ENCODE measurements at regions not wholly inside any gene's neighbourhood (a gene's known extent, or its start where the extent isn't known, plus 50 kb on each side); places are given as distances from the start of the nearest gene placed in this dataset.
A peak's percentile ranks its signal among the peaks of the same experiment; 100 is the strongest.

DNA sequence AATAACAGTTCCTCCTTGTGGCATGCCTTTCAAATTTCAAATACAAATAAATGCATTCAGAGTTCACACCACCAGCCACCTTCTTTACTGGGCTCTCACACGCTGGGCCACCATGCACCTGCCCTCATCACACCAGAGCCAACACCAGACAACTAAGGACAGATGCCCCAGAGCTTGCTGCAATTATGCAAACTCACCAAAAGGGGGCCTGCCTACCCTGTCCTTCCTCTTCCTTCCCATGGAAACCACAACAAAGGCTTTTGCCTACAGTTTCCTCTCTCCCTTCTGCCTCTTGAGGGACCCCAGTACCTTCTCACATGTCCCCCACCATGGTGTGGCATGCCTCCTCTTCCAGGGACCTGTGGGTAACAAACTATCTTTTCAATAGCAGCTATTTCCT lies 1333.9 kb upstream of the TENM3 start:
- no peak for DNase-seq (ENCODE audit: extremely low read depth, low read depth)
- TF ChIP-seq, protein P1, sequence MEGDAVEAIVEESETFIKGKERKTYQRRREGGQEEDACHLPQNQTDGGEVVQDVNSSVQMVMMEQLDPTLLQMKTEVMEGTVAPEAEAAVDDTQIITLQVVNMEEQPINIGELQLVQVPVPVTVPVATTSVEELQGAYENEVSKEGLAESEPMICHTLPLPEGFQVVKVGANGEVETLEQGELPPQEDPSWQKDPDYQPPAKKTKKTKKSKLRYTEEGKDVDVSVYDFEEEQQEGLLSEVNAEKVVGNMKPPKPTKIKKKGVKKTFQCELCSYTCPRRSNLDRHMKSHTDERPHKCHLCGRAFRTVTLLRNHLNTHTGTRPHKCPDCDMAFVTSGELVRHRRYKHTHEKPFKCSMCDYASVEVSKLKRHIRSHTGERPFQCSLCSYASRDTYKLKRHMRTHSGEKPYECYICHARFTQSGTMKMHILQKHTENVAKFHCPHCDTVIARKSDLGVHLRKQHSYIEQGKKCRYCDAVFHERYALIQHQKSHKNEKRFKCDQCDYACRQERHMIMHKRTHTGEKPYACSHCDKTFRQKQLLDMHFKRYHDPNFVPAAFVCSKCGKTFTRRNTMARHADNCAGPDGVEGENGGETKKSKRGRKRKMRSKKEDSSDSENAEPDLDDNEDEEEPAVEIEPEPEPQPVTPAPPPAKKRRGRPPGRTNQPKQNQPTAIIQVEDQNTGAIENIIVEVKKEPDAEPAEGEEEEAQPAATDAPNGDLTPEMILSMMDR (IDR thresholded peaks at IDR 0.05; ENCODE audit: low read depth, low read length) = peak; percentile 58

DNA sequence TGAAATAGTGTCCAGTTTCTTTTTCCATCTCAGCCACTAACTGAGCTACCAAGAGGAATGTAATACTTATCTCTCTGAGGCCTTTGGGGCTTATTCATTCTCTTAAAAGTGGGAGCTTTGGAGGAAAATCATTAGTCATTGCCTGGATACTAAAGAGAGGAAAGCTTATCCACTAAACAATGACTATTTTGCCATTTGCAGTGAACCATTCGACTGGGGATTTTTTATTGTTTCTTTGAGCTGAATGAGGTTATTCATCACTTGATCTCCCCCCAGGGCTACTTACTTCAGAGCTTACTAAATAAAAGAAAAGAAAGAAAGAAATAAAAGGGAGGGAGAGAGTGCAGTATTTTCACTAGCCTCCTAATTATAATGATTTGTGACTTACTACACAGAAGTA lies 1329.5 kb upstream of the TENM3 start:
- peak; percentile 63 for DNase-seq (ENCODE audit: extremely low read depth, low read depth)
- TF ChIP-seq, protein P1 (IDR thresholded peaks at IDR 0.05; ENCODE audit: low read depth, low read length) = no peak

DNA sequence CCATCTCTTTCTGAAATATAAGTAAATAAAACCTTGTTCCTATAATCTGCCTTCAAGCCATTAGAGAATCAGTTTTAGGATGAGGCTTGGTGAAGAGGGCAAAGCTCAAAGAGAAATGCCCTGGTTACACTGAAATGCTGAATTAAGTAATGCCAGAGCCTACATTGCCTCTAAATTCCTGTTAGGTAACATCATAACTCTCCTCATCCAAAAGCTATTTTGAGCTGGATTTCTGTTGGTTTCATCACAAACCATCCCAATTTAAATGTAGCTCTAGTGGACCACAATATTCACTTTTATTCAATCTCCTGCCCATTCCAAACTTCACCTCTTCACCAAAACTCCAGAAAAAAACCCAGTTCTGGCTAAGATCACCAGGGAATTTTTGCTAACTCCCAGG lies 1319.7 kb upstream of the TENM3 start:
- peak; percentile 80 for DNase-seq (ENCODE audit: extremely low read depth, low read depth)
- TF ChIP-seq, protein P1 (IDR thresholded peaks at IDR 0.05; ENCODE audit: low read depth, low read length) = no peak

DNA sequence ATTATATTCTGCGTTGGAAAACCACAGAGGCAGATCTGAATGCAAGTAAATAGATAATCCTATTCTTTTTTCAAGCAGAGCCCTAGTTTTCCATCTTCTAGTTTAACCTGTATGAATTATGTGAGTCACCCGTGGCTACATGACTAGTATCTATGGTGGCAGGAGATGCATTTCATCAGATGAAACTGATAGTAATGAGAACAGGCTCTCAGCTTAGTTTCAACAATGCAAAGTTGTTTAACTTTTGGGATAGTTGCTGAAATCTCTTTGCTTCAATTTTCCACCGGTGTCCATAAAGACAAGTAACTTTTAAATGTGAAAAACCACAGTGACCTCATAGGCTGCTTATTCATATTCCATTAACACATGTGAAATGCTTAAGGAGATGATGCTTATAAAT lies 1317.4 kb upstream of the TENM3 start:
- no peak for DNase-seq (ENCODE audit: extremely low read depth, low read depth)
- TF ChIP-seq, protein P1 (IDR thresholded peaks at IDR 0.05; ENCODE audit: low read depth, low read length) = no peak

DNA sequence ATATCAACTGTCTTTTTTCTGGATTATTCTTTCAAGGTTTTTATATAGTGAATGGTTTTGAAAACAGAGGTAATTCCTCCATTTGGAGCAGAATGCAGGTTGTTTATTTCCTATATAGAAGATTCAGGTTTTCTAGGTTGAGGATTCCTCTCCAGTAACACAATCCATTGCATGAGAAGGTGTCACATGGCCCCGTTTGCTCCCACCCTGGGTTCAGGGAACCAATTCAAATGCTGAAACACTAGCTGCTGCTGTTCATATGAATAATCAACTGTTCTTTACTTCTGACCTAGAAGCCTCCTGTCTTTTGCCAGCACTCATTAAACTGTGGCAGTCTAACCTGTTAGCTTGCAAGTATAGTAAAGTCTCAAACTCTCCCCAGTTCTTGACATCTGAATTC lies 1316.9 kb upstream of the TENM3 start:
- TF ChIP-seq, protein P1 (IDR thresholded peaks at IDR 0.05; ENCODE audit: low read depth, low read length) = no peak
- DNase-seq (ENCODE audit: extremely low read depth, low read depth) = no peak

DNA sequence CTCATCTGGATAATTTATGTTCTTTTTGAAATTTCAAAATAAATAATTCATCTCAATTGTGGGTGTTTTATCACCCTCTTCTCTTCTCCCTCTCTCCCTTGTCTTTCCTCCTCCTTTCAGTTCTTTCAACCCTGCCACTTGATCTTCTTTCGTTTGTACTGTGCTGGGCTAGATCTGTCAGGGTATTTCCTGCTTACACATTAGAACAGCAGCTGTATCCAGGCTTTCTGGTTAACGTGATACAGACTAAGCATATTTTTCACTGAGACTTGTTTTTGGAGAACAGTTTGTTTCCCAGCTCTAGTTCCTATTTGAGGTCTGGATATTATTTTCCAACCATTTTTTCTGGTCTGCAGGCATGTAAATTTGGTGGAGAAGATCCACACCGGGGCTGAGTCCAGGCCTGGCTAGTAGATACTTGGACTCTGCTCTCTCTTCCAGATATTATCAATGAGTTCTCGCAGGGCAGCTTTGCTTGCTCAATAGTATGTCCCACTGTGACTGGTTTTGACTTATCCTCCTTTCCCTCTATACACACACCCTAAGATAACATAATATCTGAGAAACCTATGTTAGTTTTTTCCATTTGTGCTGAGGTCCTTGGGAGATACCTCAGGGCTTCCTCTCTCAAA lies 1310.7 kb upstream of the TENM3 start:
- no peak for DNase-seq (ENCODE audit: extremely low read depth, low read depth)
- TF ChIP-seq, protein P1 (IDR thresholded peaks at IDR 0.05; ENCODE audit: low read depth, low read length) = no peak

DNA sequence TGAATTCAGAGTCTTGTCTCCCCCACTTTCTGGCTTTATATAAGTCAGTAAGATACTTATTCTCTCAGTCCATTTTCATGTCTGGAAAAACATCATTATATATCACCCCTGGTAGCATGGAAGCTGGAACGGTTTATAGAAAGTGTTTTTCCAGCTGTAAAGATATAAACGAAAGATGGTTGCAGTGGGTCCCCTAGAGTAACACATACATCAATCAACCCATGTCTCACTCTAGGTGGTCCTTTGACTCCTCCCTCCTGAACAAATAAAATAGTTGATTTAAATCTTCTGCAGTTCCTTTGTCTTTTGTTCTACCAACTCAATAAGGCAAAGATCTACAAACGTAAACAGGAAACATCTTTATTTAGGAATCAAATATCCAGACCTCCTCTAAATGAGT lies 1306.1 kb upstream of the TENM3 start:
- DNase-seq (ENCODE audit: extremely low read depth, low read depth) = no peak
- TF ChIP-seq, protein P1 (IDR thresholded peaks at IDR 0.05; ENCODE audit: low read depth, low read length) = no peak
